ENCODE measurements at regions not wholly inside any gene's neighbourhood (a gene's known extent, or its start where the extent isn't known, plus 50 kb on each side); places are given as distances from the start of the nearest gene placed in this dataset.
"Not testable (repeated sequence)": the region's sequence is repeated elsewhere in the genome, so short reads cannot be mapped to it uniquely, and the experiment has no call there.

DNA sequence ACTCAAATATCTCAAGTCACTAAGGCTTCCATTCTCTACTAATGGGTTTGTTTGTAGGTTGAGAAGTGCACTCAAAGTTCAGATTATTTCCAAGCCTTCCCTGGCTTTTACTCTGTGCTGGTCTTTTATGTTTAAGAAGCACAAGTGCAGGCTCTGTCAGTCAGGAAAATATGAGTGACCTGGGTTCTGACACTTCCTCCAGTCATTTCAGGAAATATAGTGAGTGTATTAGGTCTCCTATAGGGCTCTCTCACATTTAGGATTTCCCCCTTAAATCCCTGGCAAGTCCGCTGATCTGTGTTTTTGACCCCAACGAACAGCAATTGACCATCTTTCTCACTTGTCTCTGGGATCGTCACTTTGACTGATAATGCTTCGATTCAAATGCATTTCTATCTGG lies 210.2 kb downstream of the ARPP21 start:
- no peak for DNase-seq (ENCODE audit: low read depth in 4 of 4, low spot score in 2 of 4)

DNA sequence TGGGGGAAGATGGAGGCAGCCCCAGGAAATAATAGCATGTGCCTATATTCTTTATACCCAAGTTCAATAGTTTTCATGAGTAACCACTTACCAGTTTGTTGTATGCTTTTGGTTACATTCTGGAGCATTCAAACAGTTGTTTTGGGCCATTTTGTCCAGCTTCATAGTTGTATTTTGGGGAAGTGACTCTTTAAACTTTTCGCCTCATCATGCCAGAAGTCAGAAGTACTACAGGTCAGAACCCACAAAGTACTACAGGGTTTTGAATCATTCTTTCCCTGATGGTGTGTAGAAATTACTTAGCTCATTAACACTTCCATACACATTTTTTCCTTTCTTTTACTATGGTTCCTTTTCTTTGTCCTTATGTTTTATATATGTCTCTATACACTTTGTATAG lies 210.6 kb downstream of the ARPP21 start:
- DNase-seq (ENCODE audit: low read depth in 4 of 4, low spot score in 2 of 4), result no peak

DNA sequence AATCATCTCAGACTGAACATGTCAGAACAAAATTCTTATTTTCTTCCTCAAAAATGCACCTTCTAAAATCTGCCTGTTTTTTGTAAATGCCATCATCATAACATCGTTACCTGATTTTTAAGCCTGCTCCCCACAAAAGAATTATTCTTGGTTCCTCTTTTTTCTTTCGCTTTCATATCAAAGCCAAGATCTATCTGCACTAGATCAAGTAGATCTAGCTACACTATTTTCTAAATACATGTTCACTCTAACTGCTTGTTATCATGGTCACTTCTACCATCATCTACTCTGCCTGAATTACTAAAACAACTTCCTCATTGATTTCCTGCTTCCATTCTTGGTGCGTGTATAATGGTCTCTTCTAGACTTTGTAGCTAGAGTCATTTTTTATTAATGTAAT lies 217.7 kb downstream of the ARPP21 start:
- no peak for DNase-seq (ENCODE audit: low read depth in 4 of 4, low spot score in 2 of 4)

DNA sequence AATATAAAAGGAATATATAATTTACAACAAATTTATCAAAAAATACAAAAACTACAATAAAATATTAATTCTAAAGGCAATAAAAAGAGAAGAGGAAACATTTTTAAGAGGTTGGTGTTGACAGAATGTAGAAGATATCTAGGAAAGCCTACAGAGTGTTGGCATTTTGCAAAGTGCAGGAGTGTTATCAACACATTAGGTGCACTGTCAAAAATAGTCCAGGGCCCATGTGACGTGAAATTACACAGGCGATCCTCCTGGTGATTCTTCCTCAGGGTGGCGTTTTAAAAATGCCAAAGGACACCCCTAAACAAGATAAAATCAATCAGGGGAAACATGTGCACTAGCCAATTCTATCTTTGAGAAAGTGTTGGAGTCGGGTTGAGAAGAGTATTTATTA lies 222.7 kb downstream of the ARPP21 start:
- no peak for DNase-seq (ENCODE audit: low read depth in 4 of 4, low spot score in 2 of 4)

DNA sequence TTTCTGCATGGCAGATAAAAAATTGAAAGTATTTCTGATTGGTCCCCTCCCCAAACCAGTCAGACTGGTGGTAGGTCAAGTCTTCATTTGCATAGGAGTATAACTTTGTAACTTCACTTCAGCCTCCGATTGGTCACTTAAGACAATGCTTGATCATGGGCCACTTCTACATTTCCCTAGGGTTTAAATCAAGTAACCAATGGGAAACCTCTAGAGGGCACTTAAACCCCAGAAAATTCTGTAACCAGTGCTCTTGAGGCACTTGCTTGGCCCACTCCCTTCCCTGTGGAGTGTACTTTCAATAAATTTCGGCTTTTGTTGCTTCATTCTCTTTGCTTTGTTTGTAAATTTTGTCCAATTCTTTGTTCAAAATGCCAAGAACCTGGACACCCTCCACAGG lies 225.5 kb downstream of the ARPP21 start:
- DNase-seq (ENCODE audit: low read depth in 4 of 4, low spot score in 2 of 4), result no peak

DNA sequence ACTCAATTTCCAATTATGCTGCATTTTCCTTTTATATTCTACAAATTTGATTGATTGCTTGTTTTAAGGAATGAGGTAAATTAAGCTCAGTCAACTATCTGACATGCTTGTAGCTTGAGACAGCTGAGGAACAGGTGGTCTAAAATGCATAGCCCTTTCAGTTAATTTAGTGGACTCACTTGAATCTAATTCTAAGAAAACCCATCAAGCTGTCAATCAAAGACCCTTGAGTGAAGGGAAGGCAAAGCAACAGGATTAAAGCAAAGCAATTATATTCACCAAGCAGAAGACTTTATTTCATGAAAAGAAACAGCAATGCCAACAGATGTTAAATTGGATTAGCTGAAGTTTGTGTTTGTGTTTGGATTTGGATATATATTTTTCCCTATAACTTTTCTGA lies 228.5 kb downstream of the ARPP21 start:
- no peak for DNase-seq (ENCODE audit: low read depth in 4 of 4, low spot score in 2 of 4)

DNA sequence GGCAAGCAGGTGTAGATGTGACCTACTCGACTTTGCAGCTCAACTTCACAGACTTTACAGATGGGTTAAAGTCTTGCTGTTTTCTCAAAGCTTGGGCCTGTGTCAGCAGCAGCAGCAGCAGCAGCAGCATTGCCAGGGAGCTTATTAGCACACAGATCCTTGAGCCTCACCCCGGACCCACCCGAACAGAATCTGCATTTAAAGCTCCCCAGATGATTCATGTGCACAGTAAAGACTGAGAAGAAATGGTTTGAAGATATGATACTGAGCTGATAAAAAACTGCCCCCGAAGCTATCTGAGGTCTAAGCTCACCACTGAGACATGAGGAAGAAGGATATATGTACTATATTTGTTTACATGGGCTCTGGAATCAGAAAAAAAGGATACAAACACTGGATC lies 231.7 kb downstream of the ARPP21 start:
- DNase-seq (ENCODE audit: low read depth in 4 of 4, low spot score in 2 of 4), result no peak

DNA sequence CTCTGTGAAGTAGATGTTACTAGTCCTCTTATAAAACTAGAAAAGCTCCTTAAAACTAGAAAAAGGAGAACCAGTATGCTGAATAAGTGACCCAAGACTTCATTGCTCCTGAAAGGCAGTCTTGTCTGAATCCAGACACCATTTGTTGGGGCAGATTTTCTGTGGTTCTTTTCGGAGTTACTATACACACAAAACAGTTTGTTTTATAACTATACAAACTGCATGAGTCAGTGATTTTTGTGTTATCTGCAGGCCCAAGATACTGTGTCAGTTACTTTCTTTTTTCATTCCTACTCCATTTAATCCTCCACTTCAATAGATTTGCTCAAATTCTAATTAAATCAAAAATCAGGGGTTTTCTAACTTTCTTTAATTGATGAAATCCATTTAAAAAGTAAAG lies 244.6 kb downstream of the ARPP21 start:
- DNase-seq (ENCODE audit: low read depth in 4 of 4, low spot score in 2 of 4), result no peak

DNA sequence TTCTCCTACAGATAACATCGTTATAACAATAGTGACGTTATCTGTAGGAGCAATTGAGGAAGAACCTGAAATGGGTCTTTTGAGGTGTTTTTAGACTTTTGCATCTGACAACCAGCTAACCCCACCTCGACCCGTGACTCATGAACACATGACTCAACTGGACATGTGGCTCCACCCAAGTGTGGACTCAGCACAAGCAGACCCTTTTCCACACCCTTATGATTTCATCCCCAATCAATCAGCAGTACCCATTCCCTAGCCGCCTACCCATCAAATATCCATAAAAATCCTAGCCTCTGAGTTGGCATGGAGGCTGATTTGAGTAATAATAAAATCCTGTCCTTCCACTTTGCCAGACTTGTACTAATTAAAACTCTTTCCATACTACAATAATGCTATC lies 255.4 kb downstream of the ARPP21 start:
- DNase-seq (ENCODE audit: low read depth in 4 of 4, low spot score in 2 of 4), result no peak

DNA sequence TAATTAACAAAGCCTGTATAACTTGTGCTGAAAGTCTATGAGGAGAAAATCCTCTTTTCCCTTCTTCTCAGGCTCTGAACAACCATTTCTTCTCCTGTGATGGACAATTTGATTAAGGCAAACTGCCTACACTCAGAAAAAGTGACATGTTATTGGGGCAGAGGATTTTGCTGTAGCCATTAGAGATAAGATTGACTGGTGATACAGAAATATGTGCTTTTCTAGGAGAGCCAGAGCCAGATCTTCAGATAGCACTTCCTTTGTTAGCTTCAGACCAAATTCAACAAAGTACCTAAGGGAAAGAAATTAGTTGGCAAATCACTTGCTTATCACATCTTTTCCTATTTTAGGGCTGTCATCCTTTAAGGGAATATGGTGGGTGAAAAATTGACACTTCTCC lies 259.9 kb downstream of the ARPP21 start:
- DNase-seq (ENCODE audit: low read depth in 4 of 4, low spot score in 2 of 4), result no peak

DNA sequence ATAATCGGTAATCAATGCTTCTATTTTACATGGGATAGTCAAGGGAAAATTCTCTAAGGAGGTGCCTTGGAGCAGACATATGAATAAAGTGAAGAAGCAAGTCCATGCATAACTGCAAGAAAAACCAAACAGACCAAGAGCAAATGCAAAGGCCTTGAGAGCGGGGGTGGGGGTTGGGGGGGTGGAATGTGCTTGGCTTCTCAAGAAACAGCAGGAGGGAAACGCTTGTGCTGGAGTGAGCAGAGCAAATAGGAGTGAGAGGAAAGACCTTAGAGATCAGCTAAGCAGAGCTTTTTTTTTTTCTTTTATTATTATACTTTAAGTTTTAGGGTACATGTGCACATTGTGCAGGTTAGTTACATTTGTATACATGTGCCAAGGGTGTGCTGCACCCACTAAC lies 260.8 kb downstream of the ARPP21 start:
- no peak for DNase-seq (ENCODE audit: low read depth in 4 of 4, low spot score in 2 of 4)

DNA sequence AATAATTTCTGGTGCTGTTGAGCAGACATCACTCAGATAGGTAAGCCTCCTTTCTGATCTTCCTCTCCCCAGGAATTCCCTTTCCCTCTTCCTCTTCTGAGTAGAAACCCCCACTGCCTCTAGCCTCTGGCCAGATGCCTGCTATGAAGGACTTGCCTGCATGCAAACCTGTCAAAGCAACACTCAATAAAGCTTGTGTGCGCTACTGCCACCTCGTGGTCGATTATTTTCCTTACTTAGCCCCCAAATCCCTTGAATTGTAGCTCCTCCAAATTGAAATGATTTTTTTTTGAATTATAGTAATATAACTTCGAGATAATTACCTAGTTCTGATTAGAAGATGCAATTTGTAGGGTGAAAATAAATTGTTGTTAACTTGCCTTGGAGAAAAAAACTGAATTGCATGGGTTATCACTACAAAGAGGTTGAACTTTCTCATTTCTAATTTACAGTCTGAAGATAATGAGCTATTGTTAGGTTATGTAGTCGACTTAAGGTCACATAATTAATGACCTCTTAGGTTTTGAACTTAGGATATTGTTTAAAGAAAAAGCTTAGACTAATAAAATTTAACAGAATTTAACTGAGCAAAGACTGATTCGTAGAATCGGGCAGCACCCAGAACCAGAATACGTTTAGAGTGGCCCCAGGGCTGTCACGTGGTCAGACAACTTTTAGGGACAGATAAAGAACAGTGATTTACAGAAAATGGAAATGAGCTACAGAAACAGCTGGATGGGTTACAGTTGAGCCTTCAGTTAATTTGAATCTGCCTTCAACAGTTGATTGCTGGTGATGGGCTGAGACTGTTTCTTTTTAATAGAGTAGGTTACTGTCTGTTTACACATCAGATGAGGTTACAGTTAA lies 269.3 kb downstream of the ARPP21 start:
- peak; percentile 18 to 55 (median 29) for DNase-seq (ENCODE audit: low read depth in 4 of 4, low spot score in 2 of 4)

DNA sequence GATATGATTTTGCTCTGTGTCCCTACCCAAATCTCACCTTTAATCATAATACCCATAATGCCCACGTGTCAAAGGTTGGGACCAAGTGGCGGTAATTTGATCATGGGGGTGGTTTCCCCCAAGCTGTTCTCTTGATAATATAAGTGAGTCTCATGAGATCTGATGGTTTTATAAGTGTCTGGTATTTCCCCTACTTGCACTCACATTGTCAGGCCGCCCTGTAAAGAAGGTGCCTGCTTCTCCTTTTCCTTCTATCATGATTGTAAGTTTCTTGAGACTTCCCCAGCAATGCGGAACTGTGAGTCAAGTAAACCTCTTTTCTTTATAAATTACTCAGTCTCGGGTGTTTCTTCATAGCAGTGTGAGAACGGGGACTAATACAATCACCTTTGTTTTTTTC lies 279.8 kb downstream of the ARPP21 start:
- DNase-seq (ENCODE audit: low read depth in 4 of 4, low spot score in 2 of 4), result no peak

DNA sequence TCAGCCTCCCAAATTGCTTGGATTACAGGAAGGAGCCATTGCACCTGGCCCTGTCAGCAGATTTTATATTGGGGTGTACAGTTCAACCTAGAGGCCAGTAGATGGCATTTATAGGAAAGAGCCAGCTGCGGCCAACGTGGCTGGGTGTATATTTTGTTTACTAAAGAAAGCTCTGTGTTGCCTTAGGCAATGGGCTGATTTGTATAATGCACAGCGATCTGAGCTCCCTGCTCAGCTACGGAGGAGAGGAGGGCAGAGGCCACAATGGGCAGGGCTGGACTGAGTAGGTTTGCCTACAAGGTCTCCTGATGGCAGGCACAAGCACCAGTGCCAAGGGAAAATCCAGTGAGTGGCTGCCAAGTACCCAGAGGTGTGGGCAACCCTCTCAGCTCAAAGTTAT lies 282.4 kb downstream of the ARPP21 start:
- no peak for DNase-seq (ENCODE audit: low read depth in 4 of 4, low spot score in 2 of 4)

DNA sequence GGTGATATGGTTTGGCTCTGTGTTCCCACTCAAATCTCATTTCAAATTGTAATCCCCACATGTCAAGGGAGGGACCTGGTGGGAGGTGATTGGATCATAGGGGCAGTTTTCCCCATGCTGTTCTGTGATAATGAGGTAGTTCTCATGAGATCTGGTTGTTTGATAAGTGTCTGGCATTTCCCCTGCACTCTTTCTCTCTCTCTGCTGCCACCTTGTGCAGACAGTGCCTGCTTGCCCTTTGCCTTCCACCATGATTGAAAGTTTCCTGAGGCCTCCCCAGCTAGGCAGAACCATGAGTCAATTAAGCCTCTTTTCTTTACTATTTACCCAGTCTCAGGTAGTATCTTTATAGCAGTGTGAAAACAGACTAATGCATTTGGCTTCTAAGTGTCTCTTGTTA lies 284.7 kb downstream of the ARPP21 start:
- DNase-seq (ENCODE audit: low read depth in 4 of 4, low spot score in 2 of 4), result not testable (repeated sequence)

DNA sequence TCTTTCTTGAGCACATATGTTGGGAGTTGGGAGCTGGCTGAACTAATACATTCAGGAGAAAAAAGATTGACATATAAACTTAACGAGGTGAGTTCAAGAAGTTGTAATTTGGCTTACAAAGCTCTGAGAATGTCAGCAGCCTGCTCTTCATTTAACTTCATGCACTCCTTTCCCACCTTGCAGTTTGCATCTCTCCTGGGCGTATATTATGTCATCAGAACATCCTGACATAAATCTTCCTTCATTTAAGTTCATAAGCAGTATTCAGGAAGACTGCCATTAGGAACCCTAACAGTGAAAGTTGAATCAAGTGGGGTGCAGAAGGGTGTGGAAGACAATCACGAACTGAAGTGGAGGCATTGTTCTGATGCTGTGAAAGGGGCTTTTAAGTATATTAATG lies 288.1 kb downstream of the ARPP21 start:
- no peak for DNase-seq (ENCODE audit: low read depth in 4 of 4, low spot score in 2 of 4)

DNA sequence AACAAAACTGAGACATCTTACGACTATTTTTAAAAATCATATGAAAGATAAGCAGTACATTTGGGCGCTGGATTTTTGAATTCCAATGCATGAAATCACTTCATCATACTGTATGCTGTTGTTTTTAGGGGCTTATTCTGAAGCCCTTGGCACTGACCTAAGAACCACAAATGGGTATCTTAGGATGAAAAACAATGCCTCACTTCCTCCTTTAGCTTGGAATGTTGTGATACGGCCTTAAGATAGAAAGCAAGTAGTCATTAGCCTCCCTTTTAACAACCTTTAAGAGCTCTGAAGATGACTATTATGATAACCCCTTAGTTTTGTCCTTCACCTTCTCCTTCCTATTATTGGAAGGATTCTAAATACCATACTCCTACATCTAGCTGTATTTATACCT lies 289.8 kb downstream of the ARPP21 start:
- DNase-seq (ENCODE audit: low read depth in 4 of 4, low spot score in 2 of 4), result no peak

DNA sequence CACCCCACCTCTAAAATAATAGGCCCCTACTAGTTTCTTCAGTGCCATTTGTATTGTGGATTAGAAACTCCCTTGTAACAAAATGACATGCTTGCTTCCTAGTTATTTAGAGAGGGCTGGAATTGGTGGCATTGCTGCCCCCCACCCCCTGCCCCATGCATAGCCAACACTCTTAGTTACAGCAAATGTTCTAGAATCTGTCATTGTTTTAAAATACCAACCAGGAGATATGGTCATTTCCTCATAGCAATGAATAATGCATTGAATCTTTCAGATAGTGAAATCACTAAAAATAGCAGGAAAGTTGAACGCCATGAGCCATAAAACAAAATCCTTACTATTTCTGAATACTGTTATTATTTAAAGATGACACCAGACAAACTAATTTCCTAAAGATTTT lies 292.5 kb downstream of the ARPP21 start:
- DNase-seq (ENCODE audit: low read depth in 4 of 4, low spot score in 2 of 4), result no peak

DNA sequence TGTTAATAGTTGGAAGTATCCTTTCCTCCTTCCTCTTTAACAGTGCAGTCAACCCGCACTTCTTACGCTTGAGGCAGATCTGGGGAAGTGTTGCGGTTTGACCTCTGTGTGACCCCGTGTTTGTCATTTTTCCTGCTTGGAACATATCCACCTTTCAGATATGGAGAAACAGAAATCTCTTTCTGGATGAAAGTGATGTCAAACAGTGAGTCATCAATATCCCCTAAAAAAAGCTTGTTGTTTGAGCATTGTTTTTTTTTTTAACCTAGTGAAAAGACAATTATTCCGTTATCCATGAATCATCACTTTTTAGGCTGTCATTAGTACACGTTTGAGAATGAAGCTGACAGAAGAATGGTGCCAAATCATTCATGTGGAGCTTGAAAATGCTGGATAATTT lies 293.7 kb downstream of the ARPP21 start:
- no peak for DNase-seq (ENCODE audit: low read depth in 4 of 4, low spot score in 2 of 4)

DNA sequence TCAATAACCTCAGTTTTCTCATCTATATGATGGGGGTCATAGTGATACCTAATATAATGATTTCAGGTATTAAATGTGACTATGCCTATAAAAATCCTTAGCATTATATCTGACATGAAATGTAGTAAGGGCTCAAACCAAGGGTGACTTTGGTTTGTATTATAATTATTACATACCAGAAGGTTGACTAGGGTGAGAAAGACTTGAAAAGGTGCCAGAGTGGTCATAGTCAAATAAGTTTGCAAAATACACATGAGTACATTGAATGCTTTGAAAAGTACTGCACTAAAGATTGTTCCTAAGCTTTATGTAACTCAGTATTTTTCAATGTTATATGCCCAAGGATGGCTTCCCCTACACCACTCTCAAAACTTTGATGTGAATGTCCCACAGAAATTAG lies 297.2 kb downstream of the ARPP21 start:
- DNase-seq (ENCODE audit: low read depth in 4 of 4, low spot score in 2 of 4), result no peak

DNA sequence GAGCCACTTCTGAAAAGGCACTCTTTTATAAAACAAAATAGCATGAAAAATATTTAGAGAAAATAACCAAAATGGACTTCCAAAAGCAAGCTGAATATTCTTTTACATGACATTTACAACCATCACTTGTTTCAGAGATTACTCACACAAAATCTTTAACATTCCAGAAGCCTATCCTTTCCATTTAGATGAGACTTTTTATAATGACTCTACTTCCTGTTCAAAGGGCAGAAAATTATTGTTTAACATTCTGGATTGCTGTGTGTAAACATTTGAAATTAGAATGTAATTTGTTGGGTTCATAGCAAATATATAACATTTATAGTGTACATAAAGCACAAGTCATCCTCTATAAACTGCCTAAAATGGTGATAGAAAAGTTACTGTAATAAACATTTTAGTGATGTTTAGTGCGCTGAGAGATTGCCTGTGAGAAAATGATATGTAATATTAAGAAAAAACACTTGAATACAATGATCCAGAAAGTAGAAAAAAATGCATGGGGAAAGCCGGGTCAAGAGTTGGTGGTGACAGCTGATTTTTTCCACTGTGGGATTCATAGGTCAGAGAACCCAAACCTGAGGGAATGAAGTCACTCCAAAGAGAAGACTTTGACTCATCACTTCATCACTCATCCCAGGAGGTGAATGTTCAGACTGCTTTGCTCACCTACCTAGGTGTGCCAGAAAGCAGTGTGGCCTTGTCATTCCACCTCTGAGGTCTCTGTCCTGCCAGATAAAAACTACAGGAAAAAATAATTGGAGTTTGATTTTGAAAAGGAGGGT lies 305.8 kb downstream of the ARPP21 start:
- DNase-seq (ENCODE audit: low read depth in 4 of 4, low spot score in 2 of 4), result no peak
